HG03060 (cell line): ENCODE measurements at regions not wholly inside any gene's neighbourhood (a gene's known extent, or its start where the extent isn't known, plus 50 kb on each side); places are given as distances from the start of the nearest gene placed in this dataset.

Experiments
- ATAC-seq: cut with Tn5 transposase; IDR thresholded peaks from one replicate; pipeline ENCODE4 v1.9.1; 2021; ENCODE audit warnings: low read depth, moderate number of reproducible peaks; ENCODE audit not compliant: unreplicated experiment

DNA sequence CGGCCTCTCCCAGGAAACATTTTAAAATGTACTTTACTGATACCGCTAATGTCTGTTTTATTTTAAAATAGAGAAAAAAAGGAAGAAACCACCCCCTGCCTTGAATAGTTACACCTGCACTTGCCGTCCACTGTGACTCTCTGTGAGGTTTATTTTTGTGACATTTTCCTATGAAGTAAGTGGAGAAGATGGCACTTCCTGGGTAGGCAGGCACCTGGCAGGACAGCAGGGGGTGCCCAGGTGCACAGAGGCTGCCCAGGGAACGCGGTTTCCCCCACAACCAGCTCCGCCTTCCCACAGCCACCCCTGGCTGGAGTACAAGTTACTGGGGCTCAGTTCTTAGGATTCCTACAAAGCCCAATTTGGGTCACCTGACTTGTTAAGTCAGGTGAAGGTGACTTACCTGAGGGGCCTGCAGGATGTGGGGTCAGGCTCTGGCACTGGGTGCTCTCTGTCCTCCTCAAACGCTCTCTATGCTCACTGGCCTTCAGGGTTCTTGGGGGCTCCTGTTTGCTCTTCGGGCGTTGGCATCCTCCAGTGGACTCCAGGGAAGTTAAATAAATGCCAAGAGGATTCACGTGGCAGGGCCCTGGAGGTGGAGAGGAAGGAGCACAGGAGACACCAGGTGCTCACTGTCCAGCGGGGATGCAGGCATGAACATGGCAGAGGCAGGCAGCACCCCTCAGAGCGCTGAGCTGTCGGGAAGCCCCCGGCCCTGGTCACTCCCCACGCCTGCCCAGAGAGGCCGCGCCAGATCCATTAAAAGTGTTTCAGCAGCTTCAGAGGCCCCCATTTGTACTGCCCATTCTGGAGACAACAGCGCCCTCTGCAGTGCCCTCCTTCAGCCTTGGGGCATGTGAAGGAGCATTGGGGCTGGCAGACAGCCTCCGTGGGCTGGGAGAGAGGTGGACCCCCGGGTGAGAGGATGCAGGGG is 1021.2 kb downstream of the TBC1D22A start:
- no peak for ATAC-seq

DNA sequence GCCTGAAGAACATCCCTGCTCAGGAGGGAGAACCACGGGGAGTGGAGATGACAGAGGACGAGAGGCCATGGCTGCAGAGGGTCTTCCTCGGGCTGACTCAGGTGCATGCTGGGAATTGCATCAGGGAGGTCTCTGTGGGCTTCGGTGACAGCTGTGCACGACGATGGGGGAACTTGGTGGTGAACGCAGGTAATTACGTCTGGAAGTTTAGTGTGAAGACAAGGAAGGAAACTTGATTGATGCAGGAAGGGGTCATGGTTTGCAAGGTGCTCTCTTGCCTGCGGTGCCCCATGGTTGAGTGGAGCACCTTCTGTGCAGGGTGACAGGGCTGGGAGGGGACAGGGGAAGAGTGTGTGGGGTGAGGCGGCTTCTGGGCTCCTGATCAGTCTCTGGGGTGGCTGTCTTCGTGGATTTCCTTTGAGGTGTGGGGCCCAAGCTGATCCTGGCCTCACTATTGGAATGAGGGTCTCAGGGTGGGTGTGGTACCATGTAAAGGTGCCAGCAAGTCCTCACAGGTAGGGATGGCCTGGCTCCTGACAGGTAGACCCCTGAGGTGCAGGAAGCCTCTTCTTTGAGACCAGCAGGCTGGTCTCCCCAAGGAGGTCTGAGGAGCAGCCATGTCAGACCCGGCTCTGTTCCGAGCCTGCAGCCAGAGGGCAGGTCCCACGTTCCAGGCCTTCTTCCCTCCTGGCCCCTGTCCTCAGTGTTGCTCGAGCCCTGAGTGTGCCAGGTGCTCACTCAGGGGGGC is 1020.1 kb downstream of the TBC1D22A start:
- ATAC-seq, result no peak

DNA sequence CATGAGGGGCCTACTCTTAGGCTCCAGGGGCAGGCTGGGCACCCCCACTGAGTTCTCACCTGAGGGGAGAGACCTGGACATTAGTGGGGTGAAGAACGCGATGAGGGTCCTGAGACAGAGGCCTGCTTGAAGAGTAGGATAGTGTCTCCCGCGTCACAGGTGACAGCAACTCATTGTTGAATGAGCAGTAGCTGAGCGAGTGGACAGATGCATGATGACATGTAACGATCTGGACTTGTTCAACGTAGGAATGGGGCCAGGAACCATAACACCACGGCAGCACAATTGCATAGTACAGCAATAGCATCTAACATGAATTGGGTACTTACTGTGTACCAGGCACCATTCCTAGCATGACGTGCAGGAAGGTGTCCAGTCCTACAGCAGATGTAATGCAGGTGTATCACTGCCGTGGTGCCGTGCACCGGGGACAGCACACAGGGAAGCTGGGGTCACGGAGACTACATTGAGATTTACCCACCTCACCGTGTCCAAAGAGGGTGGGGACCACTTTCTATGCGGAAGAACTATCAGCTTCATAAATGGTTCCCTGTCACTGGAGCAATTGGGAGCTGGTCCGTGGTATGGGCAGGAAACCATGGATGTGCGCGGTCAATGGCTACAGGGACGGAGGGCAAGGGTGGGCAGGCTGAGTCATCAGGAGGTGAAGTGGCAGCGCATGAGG is 1019.1 kb downstream of the TBC1D22A start:
- ATAC-seq, result no peak

DNA sequence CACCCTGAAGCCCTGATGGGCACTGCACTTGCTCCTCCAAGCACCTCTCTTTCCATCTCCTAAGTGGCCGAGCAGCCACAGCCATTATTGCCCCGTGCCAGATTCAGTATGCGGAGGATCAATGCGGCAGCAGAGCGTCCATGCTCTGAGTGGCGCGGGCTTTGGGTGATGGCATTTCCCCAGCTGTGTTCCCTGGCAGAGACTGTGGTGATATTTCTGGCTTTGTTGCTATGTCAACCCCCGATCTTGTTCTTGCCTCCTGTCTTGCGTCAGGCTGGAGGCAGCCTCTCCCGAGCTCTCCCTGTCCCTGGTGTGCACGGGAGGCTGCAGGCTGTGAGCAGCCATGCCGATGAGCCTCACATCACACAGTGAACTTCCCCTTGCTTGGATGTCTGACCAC is 1018.6 kb downstream of the TBC1D22A start:
- no peak for ATAC-seq

DNA sequence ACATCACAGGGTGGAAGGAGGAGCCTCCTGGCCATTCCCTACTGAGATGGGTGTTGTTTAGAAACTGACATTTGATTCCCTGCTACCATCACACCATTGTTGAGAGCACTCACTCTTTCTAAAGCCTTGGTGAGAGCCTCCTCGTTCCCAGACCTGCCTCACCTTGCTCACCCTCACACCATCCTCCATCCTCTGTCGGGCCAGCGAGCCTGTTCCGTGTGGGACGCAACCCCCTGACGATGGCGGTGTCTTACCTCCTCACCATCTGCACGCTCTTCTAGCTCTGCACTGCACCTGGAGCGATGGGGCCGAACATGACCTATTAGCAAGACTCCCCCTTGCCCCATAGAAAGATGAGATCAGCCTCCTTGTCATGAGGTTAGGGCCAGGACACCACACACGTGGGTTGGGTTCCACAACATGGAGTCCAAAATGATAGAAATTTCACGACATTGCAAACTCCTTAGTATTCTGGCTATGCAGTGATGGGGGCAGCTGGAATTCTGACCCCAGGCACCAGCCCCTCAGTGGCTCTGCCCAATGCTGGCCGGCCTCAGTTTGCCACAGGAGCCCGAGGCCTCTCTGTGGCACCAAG is 1017.9 kb downstream of the TBC1D22A start:
- no peak for ATAC-seq

DNA sequence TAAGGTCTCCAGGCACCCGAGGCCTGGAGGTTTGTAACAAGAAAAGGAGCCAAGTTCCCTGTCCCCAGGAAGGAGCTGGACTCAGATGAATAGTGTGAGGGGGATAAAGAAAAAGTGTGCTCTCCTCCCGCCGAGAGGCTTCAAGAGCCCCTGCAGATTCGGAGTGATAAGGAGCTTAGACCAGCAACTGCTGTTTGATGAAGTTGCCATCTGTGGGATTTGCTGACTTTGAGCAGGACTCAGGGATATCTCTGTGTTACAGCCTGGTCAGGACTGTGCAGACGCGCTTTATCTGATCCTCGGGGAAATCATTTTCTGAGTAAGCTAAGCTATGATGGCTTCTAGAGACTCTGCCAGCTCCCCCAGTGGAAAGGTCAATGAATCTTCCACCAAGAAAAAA is 1017.0 kb downstream of the TBC1D22A start:
- no peak for ATAC-seq

DNA sequence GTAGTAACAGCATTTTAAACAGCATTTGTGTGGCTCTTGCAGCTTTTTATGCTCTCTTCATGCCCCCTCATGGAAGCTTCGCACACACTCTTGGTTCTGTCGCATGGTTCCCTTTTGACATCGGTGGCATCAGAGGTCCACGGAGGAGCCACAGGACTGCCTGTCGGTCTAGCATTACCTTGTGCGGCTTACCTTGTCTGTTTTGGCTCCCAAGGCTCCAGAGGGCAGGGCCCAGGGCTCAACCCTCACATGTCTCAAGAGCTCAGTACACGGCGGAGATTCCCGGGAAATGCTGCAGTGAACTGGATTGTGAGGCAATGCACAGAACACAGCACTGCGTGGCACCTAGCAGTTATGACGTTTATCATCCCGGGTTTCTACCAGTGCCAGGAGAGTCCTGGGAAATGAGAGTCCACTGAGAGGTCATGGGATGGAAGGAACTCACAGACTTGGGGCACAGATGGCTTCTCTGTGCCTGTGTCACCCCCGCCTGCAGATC is 1015.8 kb downstream of the TBC1D22A start:
- no peak for ATAC-seq

DNA sequence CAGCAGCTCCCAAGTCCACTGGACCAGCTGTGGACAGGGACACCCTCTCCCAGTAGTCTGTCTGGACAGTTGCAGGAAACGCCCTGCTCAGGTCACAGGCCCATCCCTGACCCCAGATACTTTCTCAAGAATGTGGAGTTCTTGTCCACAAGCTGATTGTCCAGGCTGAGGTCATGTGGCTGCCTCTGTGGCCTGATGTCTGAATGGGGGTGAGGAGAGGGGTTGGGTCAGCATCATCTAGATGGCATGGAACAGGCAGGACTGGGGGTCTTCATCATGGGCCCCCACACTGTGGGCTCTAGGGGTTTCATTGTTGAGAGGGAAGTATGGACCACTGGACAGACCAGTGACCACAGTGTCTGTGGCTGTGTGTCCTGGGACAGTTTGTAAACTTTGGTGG is 1015.0 kb downstream of the TBC1D22A start:
- ATAC-seq, result no peak

DNA sequence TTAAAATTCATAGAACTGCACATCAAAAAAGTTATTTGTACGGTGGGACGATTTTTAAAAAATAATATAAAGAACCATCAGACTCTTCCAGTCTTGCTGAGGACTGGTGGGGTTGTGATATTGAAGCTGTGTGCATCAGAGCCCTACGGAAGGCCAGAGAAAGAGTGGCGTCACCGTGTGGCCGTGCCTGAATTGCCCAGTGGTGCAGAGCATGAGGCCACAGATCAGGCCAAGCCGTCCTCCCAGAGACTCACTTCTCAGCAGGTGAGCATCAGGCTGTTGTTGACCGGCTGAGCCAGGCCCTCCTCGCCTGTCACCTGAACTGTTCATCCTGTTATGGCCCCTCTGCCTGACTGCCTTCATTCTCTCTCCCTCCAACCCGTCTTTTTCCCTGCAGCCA is 1013.9 kb downstream of the TBC1D22A start:
- no peak for ATAC-seq

DNA sequence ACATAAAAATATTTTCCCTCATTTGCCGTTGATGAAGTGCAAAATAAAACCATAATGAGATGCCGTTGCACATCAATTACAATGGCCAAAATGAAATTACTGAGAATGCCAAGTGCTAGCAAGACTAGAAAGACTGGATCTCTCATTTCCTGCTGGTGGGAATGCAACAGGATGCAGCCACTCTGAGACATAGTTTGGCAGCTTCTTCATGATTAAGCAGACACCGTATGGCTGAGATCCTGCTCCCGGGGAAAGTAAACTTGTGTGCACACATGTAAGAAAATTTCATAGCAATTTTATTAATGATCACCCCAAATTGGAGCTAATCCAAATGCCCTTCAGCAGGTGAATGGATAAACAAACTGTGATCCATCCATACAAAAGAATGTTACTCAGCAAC is 1013.2 kb downstream of the TBC1D22A start:
- ATAC-seq, result no peak

DNA sequence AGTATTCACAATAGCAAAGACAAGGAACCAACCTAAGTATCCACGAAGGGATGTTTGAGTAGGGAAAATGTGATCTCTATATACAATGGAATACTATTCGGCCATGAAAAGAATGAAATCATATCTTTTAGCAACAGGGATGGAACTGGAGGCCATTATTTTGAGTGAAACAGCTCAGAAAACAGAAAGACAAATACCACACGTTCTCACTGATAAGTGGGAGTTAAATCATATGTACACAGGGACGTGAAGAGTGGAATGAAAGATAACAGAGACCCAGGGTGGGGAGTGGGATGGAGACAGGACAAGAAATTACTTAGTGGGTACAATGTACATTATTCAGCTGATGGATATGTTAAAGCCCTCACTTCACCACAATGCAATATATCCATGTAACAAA is 1012.7 kb downstream of the TBC1D22A start:
- no peak for ATAC-seq

DNA sequence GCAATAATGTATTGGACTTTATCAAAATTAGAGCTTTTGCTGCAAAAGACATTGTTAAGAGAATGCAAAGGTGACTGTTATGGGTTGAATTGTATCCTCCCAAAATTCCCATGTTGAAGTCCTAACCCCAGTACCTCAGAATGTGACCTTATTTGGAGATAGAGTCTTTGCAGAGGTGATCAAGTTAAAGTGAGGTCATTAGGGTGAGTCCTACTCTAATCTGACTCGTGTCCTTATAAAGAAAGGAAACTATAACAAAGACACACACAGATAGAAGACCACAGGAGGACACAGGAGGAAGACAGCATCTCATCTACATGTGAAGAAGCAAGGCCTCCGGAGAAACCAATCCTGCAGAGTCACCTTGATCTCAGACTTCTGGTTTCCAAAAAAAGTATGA is 1011.2 kb downstream of the TBC1D22A start:
- ATAC-seq, result no peak

DNA sequence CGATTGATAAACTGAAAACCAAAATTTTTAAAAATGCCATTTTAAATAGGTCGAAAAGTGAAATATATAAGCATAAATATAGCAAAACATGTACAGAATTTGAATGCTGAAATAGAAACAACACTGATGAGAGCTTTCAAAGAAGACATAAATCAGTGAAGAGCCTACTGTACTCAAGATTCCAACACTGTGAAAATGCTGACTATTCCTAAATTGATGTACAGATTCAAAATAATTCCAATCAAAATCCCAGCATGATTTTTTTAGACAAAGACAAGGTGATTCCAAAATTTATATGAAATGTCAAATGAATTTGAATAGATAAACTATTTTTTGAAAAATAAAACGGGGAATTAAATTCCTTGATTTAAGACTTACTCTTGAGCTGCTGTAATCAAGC is 1010.4 kb downstream of the TBC1D22A start:
- ATAC-seq, result no peak

DNA sequence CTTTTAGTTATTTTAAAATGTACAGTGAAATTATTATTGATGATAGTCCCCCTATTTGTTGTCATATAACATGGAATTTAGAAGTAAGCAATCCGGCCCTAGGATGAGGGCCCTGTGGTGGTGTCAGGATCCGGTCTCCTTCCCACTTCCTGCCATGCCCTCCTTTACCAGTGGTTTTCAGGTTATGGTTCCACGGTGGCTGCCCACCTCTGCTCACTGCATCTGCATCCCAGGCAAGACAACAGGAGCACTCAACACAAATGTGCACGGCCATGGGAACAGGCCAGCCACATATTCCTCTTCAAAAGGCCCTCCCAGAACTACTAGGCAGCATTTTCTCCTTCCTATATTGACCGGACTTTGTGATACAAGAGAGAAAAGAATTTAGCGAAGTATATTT is 1007.2 kb downstream of the TBC1D22A start:
- no peak for ATAC-seq

DNA sequence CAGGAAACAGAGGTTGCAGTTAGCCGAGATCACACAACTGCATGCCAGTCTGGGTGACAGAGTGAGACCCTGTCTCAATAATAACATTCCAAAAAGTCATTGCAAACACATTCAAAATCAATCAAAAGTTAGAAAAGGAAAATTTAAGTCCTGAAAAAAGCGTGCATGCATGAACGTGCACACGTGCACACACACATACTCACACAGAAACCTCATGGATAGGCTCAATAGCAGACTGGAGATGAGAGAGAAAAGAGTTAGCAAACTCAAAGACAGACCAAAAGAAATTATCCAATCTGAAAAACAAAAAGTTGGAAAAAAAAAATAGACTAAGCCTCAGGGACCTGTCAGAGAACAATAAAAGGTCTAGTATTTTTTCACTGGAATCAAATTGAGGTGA is 1005.6 kb downstream of the TBC1D22A start:
- no peak for ATAC-seq

DNA sequence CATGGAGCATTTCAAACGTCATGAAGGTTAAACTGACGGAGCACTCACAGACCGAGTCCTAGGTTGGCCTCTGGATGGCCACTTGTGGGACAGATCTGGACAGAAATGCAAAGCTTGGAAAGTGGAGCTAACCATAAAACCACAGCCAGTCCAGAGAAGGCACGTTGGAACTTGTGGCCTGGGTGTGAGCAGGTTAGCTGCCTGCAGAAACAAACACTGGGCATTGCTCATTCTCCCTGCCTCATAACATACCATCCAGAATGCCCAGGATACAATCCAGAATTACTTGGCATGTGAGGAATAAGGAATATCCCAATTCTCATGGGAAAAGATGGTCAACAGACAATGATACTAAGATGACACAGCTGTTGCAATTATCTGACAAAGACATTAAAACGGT is 1005.0 kb downstream of the TBC1D22A start:
- no peak for ATAC-seq

DNA sequence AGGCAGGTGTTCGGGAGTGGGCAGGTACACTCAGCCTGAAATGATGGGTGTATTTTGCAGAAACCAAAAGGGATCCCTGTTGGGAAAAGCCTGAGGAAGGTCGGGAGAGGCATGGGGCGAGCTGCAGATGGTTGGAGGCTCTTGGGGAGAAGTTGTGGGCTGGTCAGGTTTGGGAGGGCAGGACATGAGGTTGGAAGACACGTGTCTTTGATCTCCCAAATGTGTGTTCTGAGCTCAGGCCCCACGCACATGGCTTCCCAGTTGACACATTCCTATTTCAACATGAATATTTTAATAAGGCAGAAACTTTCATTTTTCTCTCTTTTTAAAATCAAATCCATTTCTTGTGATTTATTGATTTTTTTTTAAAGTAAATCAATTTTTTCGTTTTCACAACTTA is 1003.3 kb downstream of the TBC1D22A start:
- no peak for ATAC-seq

DNA sequence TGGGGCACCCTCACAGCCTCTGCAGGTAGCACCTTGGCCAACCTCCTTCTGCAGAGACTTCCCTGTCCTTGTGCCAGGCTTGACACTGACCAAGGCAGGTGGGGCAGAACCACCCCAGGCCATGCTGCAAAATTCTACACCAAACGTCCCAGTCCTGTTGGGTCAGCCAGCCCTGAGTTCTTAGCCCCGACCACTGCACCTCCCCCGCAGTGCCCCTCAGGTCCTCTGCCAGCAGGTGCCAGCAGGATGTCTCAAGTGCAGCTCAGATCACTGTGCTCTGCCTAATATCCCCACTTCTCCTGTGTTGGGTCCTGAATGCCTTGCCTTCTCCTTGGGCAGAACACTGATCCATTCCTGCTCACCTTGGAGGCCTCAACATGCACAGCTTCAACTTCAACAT is 999.7 kb downstream of the TBC1D22A start:
- no peak for ATAC-seq

DNA sequence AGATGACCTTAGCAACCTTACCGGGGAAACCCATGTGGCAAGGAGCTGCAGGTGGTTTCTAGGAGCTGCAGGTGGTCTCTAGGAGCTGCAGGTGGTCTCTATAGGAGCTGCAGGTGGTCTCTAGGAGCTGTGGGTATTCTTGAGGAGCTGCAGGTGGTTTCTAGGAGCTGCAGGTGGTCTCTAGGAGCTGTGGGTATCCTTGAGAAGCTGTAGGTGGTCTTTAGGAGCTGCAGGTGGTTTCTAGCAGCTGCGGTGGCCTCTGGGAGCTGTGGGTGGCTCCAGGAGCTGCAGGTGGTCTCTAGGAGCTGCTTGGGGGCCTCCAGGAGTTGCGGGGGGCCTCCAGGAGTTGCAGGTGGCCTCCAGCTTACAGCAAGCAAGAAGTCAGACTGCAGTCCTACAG is 997.5 kb downstream of the TBC1D22A start:
- no peak for ATAC-seq

DNA sequence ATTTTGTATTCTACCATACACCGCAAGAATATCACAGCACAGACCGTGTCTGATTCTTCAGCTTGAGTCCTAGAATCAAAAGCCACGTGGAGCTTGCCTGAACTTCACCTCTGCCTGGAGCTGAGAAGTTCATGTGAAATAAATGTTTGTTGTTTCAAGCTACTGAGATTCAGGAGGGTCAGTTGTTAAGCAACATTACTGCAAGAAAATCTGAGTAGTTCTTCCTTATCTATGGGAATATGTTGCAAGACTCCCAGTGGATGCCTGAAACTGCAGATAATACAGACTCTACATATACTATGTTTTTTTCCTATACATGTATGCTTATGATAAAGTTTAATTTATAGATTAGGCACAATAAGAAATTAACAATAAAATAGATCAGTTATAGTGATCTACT is 995.3 kb downstream of the TBC1D22A start:
- ATAC-seq, result no peak

DNA sequence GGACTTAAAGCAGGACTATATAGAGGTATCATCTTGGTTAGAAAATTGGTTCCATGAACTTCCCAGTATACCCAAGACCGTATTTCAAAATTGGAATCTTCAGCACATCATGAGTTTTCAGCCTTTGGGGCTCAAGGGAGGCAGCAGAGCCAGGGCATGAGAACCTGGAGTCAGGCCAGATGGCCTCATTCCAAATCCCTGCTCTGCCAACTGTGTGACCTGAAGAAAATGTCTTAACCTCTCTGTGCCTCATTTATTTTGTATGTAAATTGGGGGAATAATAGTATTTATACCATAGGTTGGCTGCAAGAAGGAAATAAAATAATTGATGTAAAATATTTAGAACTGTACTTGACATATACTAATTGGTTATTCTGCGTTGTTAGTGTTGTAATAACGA is 987.6 kb downstream of the TBC1D22A start:
- ATAC-seq, result no peak
